GM12878 (cell line): ENCODE measurements at regions not wholly inside any gene's neighbourhood (a gene's known extent, or its start where the extent isn't known, plus 50 kb on each side); places are given as distances from the start of the nearest gene placed in this dataset.

Experiments
- ASH2L ChIP-seq: fragments of 300-600, 200-600 bp; sonication (generic); IDR thresholded peaks from 2 replicates; pipeline ENCODE4 v1.6.1; 2017; ENCODE audit warnings: low read depth, mild to moderate bottlenecking, borderline replicate concordance
- CBFB ChIP-seq: IDR thresholded peaks from 2 replicates; pipeline ENCODE4 v1.6.1; 2016; ENCODE audit warnings: antibody characterized with exemption, low read depth
- CEBPB ChIP-seq, 2 experiments: fragments of 150-350 bp in 1 of 2; IDR thresholded peaks; 2 replicates each; pipeline ENCODE4 v1.6.1; 2012 to 2014; ENCODE audit warnings: low read depth in 2 of 2, low read length in 2 of 2, borderline replicate concordance in 1 of 2, inconsistent platforms in 1 of 2
- CREM ChIP-seq: IDR thresholded peaks from 2 replicates; pipeline ENCODE4 v1.6.1; 2014; ENCODE audit warnings: antibody characterized with exemption, low read depth
- CTCF ChIP-seq, 3 experiments: IDR thresholded peaks in 2 of 3; conservative IDR thresholded peaks in 1 of 3; 2 replicates each; pipeline ENCODE4 v1.5.1; 2011; ENCODE audit warnings: low read depth in 3 of 3, low read length in 3 of 3, mild to moderate bottlenecking in 3 of 3, control low read depth in 2 of 3, moderate library complexity in 2 of 3, inconsistent platforms in 1 of 3, mixed read lengths in 1 of 3; ENCODE audit not compliant: control insufficient read depth in 2 of 3, insufficient read depth in 1 of 3; ENCODE audit errors: extremely low read depth in 1 of 3
- EP300 ChIP-seq, 2 experiments: fragments of 150-350 bp in 1 of 2; IDR thresholded peaks; 2 replicates each; pipeline ENCODE4 v1.6.1; 2011 to 2012; ENCODE audit warnings: low read depth in 2 of 2, low read length in 2 of 2, borderline replicate concordance in 1 of 2, improper control_type of control experiment in 1 of 2, inconsistent platforms in 1 of 2; ENCODE audit not compliant: control insufficient read depth in 1 of 2
- HDAC6 ChIP-seq: fragments of 200-600 bp; sonication (generic); IDR thresholded peaks from one replicate; pipeline ENCODE4 v1.8.0; 2017; ENCODE audit warnings: antibody characterized with exemption; ENCODE audit not compliant: unreplicated experiment
- JUNB ChIP-seq: IDR thresholded peaks from 2 replicates; pipeline ENCODE4 v1.6.1; 2016; ENCODE audit warnings: antibody characterized with exemption, mild to moderate bottlenecking
- JUND ChIP-seq: IDR thresholded peaks from 2 replicates; pipeline ENCODE4 v1.6.1; 2012; ENCODE audit warnings: low read depth, mild to moderate bottlenecking, low read length, improper control_type of control experiment, moderate library complexity
- KDM1A ChIP-seq: fragments of 200-600 bp; sonication (generic); IDR thresholded peaks from 2 replicates; pipeline ENCODE4 v1.6.1; 2016; ENCODE audit warnings: borderline replicate concordance
- MYC ChIP-seq: IDR thresholded peaks from 2 replicates; pipeline ENCODE4 v1.6.1; 2011; ENCODE audit warnings: mild to moderate bottlenecking, low read length, moderate library complexity, inconsistent platforms; ENCODE audit not compliant: insufficient read depth, insufficient replicate concordance, insufficient read length, severe bottlenecking
- POLR2A ChIP-seq: IDR thresholded peaks from 2 replicates; pipeline ENCODE4 v1.6.1; 2011; ENCODE audit warnings: low read depth, mild to moderate bottlenecking, low read length
- RCOR1 ChIP-seq: conservative IDR thresholded peaks from 2 replicates; pipeline ENCODE4 v1.6.1; 2012; ENCODE audit warnings: low read depth, low read length, improper control_type of control experiment

- TF ChIP-seq POLR2A (no peak), CTCF (IDR thresholded peaks at IDR 0.05 in 2 of 3, conservative IDR thresholded peaks at IDR 0.05 in 1 of 3; ENCODE audit: control insufficient read depth in 2 of 3, extremely low read depth in 1 of 3, insufficient read depth in 1 of 3, low read depth in 3 of 3, low read length in 3 of 3) (no peak), EP300 (IDR thresholded peaks at IDR 0.05; ENCODE audit: borderline replicate concordance in 1 of 2, control insufficient read depth in 1 of 2, low read depth in 2 of 2, low read length in 2 of 2) (no peak), ASH2L (no peak), JUNB (no peak), MYC (no peak), RCOR1 (no peak), CREM (no peak), HDAC6 (no peak), KDM1A (no peak), JUND (no peak), CBFB (no peak), CEBPB (IDR thresholded peaks at IDR 0.05; ENCODE audit: borderline replicate concordance in 1 of 2, low read depth in 2 of 2, low read length in 2 of 2) (no peak)
These were observed 663.1 kb upstream of the GHITM start for GRCh38 chr10:83476211-83476610.
